Psoas muscle (tissue), 7 donors: ENCODE measurements at regions not wholly inside any gene's neighbourhood (a gene's known extent, or its start where the extent isn't known, plus 50 kb on each side); places are given as distances from the start of the nearest gene placed in this dataset.

Experiments used
- ATAC-seq, 4 donors: fragments of 200-7000 bp; cut with Tn5 transposase; one replicate each; pipeline ENCODE4 v1.9.1; 2020; ENCODE audit warnings: moderate library complexity in 3 of 4, mild to moderate bottlenecking in 2 of 4
- DNase-seq, 2 donors: peaks; one replicate each; pipeline ENCODE4 v3.0.0-alpha.2; 2020
- H3K27ac ChIP-seq: fragments of 200-600 bp; one replicate; pipeline ENCODE4 v1.8.0; 2022
- H3K27me3 ChIP-seq, 3 donors: fragments of 200-600 bp in 1 of 3; one replicate each; pipeline versions ENCODE4 v1.6.1 to v1.8.0; 2013 to 2022; ENCODE audit warnings: low read length in 2 of 3, mild to moderate bottlenecking in 2 of 3, moderate library complexity in 1 of 3; ENCODE audit not compliant: insufficient read depth in 3 of 3
- H3K36me3 ChIP-seq, 2 donors: fragments of 200-600 bp in 1 of 2; one replicate each; pipeline versions ENCODE4 v1.6.1 to v1.8.0; 2013 to 2022; ENCODE audit warnings: low read depth in 1 of 2, mild to moderate bottlenecking in 1 of 2, moderate library complexity in 1 of 2; ENCODE audit not compliant: insufficient read depth in 1 of 2
- H3K4me1 ChIP-seq: fragments of 200-600 bp; one replicate; pipeline ENCODE4 v1.8.0; 2022
- H3K4me3 ChIP-seq: fragments of 200-600 bp; one replicate; pipeline ENCODE4 v1.8.0; 2022; ENCODE audit warnings: mild to moderate bottlenecking
- H3K9me3 ChIP-seq: fragments of 200-600 bp; one replicate; pipeline ENCODE4 v1.8.0; 2022
- WGBS, 3 donors: extraction: QIAGEN DNeasy Blood & Tissue Kit; methylation state at CpG; one replicate each; pipeline versions ENCODE4 v1.1.6 to v1.1.7; 2013; 5-methylcytosine and 5-hydroxymethylcytosine counted together
- intact Hi-C, 2 donors: fragments of 100-400 bp; cut with DNase I; formaldehyde crosslinking; loops; one replicate each; pipeline versions ENCODE4 v1.11.0 to v1.14.2; 2022
- TF ChIP-seq, protein P1 (sequence below): fragments of 200-600 bp; IDR thresholded peaks from one replicate; pipeline ENCODE4 v1.8.0; 2022; ENCODE audit warnings: antibody characterized with exemption
- donor health status: healthy with polysubstance abuse.
- donor health status: DM: no; HTN: no; CAD: no; lungs with moderate emphysema.
- donor health status: Bipolar disorder and iron deficiency.
- donor health status: healthy.
- donor health status: DM: yes; HTN: yes; CAD: no.
- donor health status: DM: no; HTN: no; CAD: no.
- donor health status: DM: yes; HTN: yes; CAD: no.

- Histone ChIP-seq H3K9me3 (no peaks in the 10 kb centered on the region), H3K4me3 (no peak overlapping the region), H3K4me1 (no peaks in the 10 kb centered on the region), H3K27ac (no peak overlapping the region), H3K36me3 (no peaks in the 10 kb centered on the region), H3K27me3 (no peaks in the 10 kb centered on the region)
- ATAC-seq (no peak), DNase-seq (no peak)
- TF ChIP-seq, protein P1, sequence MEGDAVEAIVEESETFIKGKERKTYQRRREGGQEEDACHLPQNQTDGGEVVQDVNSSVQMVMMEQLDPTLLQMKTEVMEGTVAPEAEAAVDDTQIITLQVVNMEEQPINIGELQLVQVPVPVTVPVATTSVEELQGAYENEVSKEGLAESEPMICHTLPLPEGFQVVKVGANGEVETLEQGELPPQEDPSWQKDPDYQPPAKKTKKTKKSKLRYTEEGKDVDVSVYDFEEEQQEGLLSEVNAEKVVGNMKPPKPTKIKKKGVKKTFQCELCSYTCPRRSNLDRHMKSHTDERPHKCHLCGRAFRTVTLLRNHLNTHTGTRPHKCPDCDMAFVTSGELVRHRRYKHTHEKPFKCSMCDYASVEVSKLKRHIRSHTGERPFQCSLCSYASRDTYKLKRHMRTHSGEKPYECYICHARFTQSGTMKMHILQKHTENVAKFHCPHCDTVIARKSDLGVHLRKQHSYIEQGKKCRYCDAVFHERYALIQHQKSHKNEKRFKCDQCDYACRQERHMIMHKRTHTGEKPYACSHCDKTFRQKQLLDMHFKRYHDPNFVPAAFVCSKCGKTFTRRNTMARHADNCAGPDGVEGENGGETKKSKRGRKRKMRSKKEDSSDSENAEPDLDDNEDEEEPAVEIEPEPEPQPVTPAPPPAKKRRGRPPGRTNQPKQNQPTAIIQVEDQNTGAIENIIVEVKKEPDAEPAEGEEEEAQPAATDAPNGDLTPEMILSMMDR = no peak
- intact Hi-C loops = no loop called here
- 35 to 60% (median 59%) methylated on average over 2 of the region's 2 CpGs for WGBS, 3 donors
These were observed 92.3 kb upstream of the QRFPR start for GRCh38 chr4:121472937-121473721.

DNA sequence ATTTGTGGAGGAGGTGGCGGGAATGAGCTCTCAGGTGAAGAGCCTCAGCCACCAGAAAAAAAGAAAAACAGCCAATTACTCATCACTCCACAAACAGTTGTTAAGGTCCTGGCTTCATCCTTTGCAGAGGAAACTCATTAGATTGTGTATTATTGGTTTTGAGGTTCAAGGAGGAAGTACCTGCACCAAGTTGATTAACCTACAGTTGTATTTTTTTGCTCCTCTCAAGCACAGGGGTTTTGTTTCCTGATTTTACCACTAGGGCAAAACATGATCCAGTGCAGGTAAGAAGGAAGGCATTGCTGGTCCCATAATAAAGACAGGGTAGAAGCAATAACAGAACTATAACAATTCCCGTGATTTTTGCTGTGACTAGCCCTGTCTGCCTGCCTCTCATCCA, 84.0 kb upstream of the QRFPR start:
- no peak for ATAC-seq
- H3K4me1 ChIP-seq = no peaks in the 10 kb centered on the region

GRCh38 chr4:121462660-121463261, 81.9 kb upstream of the QRFPR start:
- Histone ChIP-seq H3K9me3 (no peaks in the 10 kb centered on the region), H3K4me1 (no peaks in the 10 kb centered on the region), H3K27ac (no peak overlapping the region), H3K27me3 (peaks cover 0 to 4% (median 0%) of the 10 kb centered on the region in 3 donors), H3K36me3 (no peaks in the 10 kb centered on the region), H3K4me3 (no peak overlapping the region)
- WGBS, 3 donors = 52 to 59% (median 53%) methylated on average over 5 of the region's 5 CpGs
- no peak for ATAC-seq
- TF ChIP-seq, protein P1 = peak; percentile 32
- DNase-seq = no peak
- intact Hi-C loops = no loop called here

More for the DNA sequence above, 84.0 kb upstream of the QRFPR start:
- peaks cover 0 to 4% (median 0%) of the 10 kb centered on the region in 3 donors for H3K27me3 ChIP-seq
- intact Hi-C loops = no loop called here
- no peaks in the 10 kb centered on the region for H3K9me3 ChIP-seq
- WGBS, 3 donors = 74 to 81% (median 79%) methylated on average over 2 of the region's 2 CpGs
- H3K36me3 ChIP-seq = no peaks in the 10 kb centered on the region
- DNase-seq = no peak
- TF ChIP-seq, protein P1 = no peak
- no peak overlapping the region for H3K4me3 ChIP-seq
- no peak overlapping the region for H3K27ac ChIP-seq

- intact Hi-C loops = no loop called here
- H3K27ac ChIP-seq = no peak overlapping the region
- no peaks in the 10 kb centered on the region for H3K4me1 ChIP-seq
- DNase-seq (no peak), ATAC-seq (no peak)
- TF ChIP-seq, protein P1 = no peak
- no peaks in the 10 kb centered on the region for H3K27me3 ChIP-seq
- H3K9me3 ChIP-seq = no peaks in the 10 kb centered on the region
- 72 to 80% (median 73%) methylated on average over 2 of the region's 2 CpGs for WGBS, 3 donors
- no peaks in the 10 kb centered on the region for H3K36me3 ChIP-seq
- H3K4me3 ChIP-seq = no peak overlapping the region
These were observed 78.2 kb upstream of the QRFPR start for GRCh38 chr4:121459026-121459425.
